DND-41 (cell line): ENCODE measurements at regions not wholly inside any gene's neighbourhood (a gene's known extent, or its start where the extent isn't known, plus 50 kb on each side); places are given as distances from the start of the nearest gene placed in this dataset.

ENCODE experiments used
- ATAC-seq: fragments of 200-7000 bp; cut with Tn5 transposase; 3 replicates; pipeline ENCODE4 v1.9.1; 2021; ENCODE audit warnings: low read depth; ENCODE audit not compliant: insufficient read depth
- DNase-seq: peaks from one replicate; pipeline ENCODE4 v3.0.0-alpha.2; 2020
- H2AFZ ChIP-seq: 2 replicates; pipeline ENCODE4 v1.6.0; 2012; ENCODE audit warnings: low read depth, low read length
- H3K27ac ChIP-seq: 2 replicates; pipeline ENCODE4 v1.5.1; 2012; ENCODE audit warnings: low read length, inconsistent platforms
- H3K27me3 ChIP-seq: fragments of 200-600 bp; sonication (generic); 2 replicates; pipeline ENCODE4 v1.6.0; 2012; ENCODE audit warnings: low read length, mild to moderate bottlenecking, inconsistent platforms; ENCODE audit not compliant: insufficient read depth, poor library complexity
- H3K36me3 ChIP-seq: 2 replicates; pipeline ENCODE4 v1.5.1; 2012; ENCODE audit warnings: low read length, inconsistent platforms; ENCODE audit not compliant: insufficient read depth
- H3K4me1 ChIP-seq: 2 replicates; pipeline ENCODE4 v1.5.1; 2012; ENCODE audit warnings: mild to moderate bottlenecking, low read length; ENCODE audit not compliant: insufficient read depth
- H3K4me2 ChIP-seq: 2 replicates; pipeline ENCODE4 v1.6.0; 2012; ENCODE audit warnings: mild to moderate bottlenecking, moderate library complexity, low read length, inconsistent platforms; ENCODE audit not compliant: insufficient read depth
- H3K4me3 ChIP-seq, 2 experiments: fragments of 200-600 bp in 1 of 2; shearing (Covaris generic) in 1 of 2; 2 replicates each; pipeline ENCODE4 v1.5.1; 2012 to 2016; ENCODE audit warnings: inconsistent platforms in 2 of 2, low read length in 2 of 2, mild to moderate bottlenecking in 2 of 2, low read depth in 1 of 2, moderate library complexity in 1 of 2
- H3K79me2 ChIP-seq: 2 replicates; pipeline ENCODE4 v1.6.0; 2012; ENCODE audit warnings: low read length, inconsistent platforms; ENCODE audit not compliant: insufficient read depth
- H3K9ac ChIP-seq: 2 replicates; pipeline ENCODE4 v1.6.0; 2012; ENCODE audit warnings: low read depth, mild to moderate bottlenecking, inconsistent platforms, low read length, moderate library complexity
- H3K9me3 ChIP-seq: 2 replicates; pipeline ENCODE4 v1.5.1; 2012; ENCODE audit warnings: low read length, moderate library complexity, mild to moderate bottlenecking, inconsistent platforms; ENCODE audit not compliant: insufficient read depth, severe bottlenecking
- H4K20me1 ChIP-seq: 2 replicates; pipeline ENCODE4 v1.6.0; 2012; ENCODE audit warnings: low read length; ENCODE audit not compliant: insufficient read depth
- EZH2 ChIP-seq: IDR thresholded peaks from 3 replicates; pipeline ENCODE4 v1.6.1; 2012; ENCODE audit warnings: borderline replicate concordance, low read depth, mild to moderate bottlenecking, moderate library complexity, low read length, inconsistent platforms; ENCODE audit not compliant: severe bottlenecking
- TF ChIP-seq, protein P1 (sequence below): IDR thresholded peaks from 2 replicates; pipeline ENCODE4 v1.5.1; 2012; ENCODE audit warnings: borderline replicate concordance, low read length, moderate library complexity, mild to moderate bottlenecking; ENCODE audit not compliant: poor library complexity, severe bottlenecking; ENCODE audit errors: extremely low read depth

DNA sequence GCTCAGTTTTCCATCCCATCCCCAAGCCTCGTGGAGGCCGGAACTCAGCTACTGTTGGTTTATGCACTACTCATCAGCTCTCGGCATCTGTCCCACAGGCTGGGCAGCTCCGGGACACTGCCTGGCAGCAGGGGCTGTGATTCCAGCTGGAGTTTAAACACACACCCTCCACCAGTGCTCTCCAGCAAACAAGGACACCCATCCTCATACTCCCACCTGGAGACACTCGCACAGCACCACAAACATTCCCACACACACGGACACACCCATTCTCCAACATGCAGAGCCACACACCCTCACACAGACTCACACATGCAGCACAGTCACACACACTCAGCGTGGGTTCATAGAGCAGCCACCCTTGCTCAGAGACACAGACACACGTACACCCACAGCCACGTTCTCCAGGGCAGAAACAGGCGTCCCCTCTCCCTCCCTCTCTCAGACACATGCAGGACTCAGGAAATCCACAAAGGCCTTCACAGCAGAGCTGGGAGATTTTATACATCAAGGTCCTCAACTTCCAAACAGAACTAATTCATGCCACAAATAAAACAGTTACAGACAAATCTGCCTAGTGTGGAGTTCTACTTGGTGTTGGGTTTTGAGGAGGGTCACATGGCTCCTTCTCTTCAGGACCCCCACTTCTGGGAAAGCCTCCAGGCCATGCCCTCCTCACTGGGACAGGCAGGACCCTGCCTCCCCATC lies 785.4 kb downstream of the UQCRFS1 start:
- H3K4me3 ChIP-seq = no peak overlapping the region
- peak overlapping the region; percentile 72 for H3K27ac ChIP-seq
- H2AFZ ChIP-seq = no peak overlapping the region; the same call in 1 of the 2 replicates
- no peaks in the 10 kb centered on the region for H4K20me1 ChIP-seq
- no peak for DNase-seq
- H3K36me3 ChIP-seq = no peaks in the 10 kb centered on the region
- H3K4me2 ChIP-seq = no peak overlapping the region
- no peaks in the 10 kb centered on the region for H3K9me3 ChIP-seq
- H3K79me2 ChIP-seq = no peaks in the 10 kb centered on the region
- no peaks in the 10 kb centered on the region for H3K27me3 ChIP-seq
- H3K4me1 ChIP-seq = peaks cover 59% of the 10 kb centered on the region
- ATAC-seq = peak; percentile 31; the same call in 1 of the 3 replicates
- no peak for TF ChIP-seq EZH2
- TF ChIP-seq, protein P1, sequence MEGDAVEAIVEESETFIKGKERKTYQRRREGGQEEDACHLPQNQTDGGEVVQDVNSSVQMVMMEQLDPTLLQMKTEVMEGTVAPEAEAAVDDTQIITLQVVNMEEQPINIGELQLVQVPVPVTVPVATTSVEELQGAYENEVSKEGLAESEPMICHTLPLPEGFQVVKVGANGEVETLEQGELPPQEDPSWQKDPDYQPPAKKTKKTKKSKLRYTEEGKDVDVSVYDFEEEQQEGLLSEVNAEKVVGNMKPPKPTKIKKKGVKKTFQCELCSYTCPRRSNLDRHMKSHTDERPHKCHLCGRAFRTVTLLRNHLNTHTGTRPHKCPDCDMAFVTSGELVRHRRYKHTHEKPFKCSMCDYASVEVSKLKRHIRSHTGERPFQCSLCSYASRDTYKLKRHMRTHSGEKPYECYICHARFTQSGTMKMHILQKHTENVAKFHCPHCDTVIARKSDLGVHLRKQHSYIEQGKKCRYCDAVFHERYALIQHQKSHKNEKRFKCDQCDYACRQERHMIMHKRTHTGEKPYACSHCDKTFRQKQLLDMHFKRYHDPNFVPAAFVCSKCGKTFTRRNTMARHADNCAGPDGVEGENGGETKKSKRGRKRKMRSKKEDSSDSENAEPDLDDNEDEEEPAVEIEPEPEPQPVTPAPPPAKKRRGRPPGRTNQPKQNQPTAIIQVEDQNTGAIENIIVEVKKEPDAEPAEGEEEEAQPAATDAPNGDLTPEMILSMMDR = no peak
- H3K9ac ChIP-seq = peak overlapping the region; percentile 8; the same call in 1 of the 2 replicates

DNA sequence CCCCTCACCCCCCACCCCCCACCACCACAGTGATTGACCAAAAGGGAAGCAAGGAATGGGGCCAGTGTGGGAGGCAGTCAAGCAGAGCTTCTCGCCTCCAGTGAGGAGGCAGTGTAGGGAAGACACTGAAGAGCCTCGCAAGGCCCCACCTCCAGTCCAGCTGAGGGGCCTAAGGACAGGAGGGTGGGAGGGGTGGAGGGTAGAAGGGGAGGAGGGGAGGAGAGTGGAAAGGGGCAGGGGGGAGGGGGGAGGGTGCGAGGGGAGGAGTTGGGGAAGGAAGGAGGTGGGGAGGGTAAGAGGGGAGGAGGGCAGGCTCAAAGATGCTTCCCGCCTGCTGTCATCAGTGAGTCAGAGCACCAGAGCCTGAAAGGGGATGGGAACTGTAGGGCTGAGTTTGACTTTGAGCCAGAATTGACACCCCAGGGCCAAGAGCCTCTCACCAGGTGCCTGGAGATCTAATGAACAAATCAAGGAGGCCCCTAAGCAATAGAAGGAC lies 786.2 kb downstream of the UQCRFS1 start:
- H4K20me1 ChIP-seq = no peaks in the 10 kb centered on the region
- H3K4me3 ChIP-seq = no peak overlapping the region
- no peak overlapping the region for H3K4me2 ChIP-seq
- peaks cover 64% of the 10 kb centered on the region for H3K4me1 ChIP-seq
- H3K27ac ChIP-seq = peak overlapping the region; percentile 72
- TF ChIP-seq EZH2 = no peak
- TF ChIP-seq, protein P1 = no peak
- no peaks in the 10 kb centered on the region for H3K79me2 ChIP-seq
- no peaks in the 10 kb centered on the region for H3K36me3 ChIP-seq
- H3K27me3 ChIP-seq = no peaks in the 10 kb centered on the region
- 0 out of 2 replicates have a peak overlapping the region, but pooled peaks have one; percentile 8 for H3K9ac ChIP-seq
- DNase-seq (peak; percentile 28), ATAC-seq (peak; percentile 45; the same call in 1 of the 3 replicates)
- H3K9me3 ChIP-seq = no peaks in the 10 kb centered on the region
- no peak overlapping the region for H2AFZ ChIP-seq

DNA sequence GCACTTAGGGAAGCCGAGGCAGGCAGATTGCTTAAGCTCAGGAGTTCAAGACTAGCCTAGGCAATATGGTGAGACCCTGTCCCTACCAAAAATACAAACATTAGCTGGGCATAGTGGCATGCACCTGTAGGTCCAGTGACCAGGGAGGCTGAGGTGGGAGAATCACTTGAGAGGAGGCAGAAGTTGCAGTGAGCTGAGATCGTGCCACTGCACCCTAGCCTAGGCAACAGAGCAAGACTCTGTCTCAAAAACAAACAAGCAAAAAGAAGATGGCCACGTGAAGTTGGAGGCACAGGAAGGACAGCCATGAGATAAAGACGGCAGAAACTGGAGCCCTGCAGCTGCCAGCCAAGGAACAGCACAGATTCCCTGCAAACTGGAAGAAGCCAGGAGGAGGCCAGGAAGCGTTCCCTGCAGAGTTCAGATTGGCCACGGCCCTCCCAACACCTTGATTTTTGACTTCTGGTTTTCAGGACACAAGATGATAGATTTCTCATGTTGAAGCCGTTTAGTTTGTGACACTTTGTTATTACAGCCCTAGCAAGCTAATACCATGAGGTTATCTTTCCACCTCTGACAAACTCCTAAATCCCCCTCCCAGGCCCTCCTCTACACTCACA lies 786.7 kb downstream of the UQCRFS1 start:
- Histone ChIP-seq H3K4me3 (no peak overlapping the region), H3K4me2 (no peak overlapping the region), H3K9me3 (no peaks in the 10 kb centered on the region), H3K27ac (peak overlapping the region; percentile 71), H3K79me2 (no peaks in the 10 kb centered on the region), H2AFZ (no peak overlapping the region), H3K36me3 (no peaks in the 10 kb centered on the region), H4K20me1 (no peaks in the 10 kb centered on the region), H3K9ac (no peak overlapping the region), H3K4me1 (peaks cover 69% of the 10 kb centered on the region), H3K27me3 (no peaks in the 10 kb centered on the region)
- ATAC-seq = no peak
- TF ChIP-seq EZH2 = no peak
- TF ChIP-seq, protein P1 = no peak
- no peak for DNase-seq
